A673 (cell line): ENCODE measurements at regions not wholly inside any gene's neighbourhood (a gene's known extent, or its start where the extent isn't known, plus 50 kb on each side); places are given as distances from the start of the nearest gene placed in this dataset.

ENCODE experiments used
- EZH2 ChIP-seq: fragments of 200-600 bp; sonication (generic); IDR thresholded peaks from 2 replicates; pipeline ENCODE4 v1.6.1; 2017; ENCODE audit warnings: borderline replicate concordance, low read depth, mild to moderate bottlenecking, mixed read lengths, antibody characterized with exemption, low read length; ENCODE audit not compliant: poor library complexity, severe bottlenecking
- TF ChIP-seq, protein P1 (sequence below): fragments of 300-800, 200-600 bp; sonication (generic); conservative IDR thresholded peaks from 2 replicates; pipeline ENCODE4 v1.5.1; 2017; ENCODE audit warnings: low read depth, mild to moderate bottlenecking, antibody characterized with exemption, low read length, moderate library complexity, mixed read lengths

DNA sequence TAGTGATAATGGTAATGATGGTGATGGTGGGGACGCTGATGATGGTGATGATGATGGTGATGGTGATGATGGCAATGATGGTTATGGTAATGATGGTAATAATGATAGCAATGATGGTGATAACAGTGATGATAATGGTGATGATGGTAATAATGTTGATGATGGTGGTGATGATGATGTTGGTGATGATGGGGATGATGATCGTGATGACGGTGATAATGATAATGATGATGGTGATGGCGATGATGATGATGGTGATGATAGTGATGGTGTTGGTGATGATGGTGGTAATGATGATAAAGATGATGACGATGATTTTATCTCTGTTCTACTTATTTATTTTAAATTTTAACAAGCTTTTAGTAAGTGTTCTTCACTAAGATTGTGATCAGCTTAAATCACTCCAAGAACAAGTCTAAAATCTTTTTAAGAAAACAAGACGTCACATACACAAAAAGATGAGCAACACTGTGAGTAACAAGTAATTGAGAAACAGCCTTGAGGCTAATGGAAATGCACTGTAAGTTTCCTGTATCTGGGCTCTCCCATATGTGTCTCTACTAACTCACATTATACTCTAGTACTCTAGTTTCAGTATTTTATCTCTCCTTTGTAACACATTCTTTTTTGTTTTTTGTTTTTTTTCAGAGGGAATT, 480.2 kb upstream of the PRKX start:
- TF ChIP-seq, protein P1, sequence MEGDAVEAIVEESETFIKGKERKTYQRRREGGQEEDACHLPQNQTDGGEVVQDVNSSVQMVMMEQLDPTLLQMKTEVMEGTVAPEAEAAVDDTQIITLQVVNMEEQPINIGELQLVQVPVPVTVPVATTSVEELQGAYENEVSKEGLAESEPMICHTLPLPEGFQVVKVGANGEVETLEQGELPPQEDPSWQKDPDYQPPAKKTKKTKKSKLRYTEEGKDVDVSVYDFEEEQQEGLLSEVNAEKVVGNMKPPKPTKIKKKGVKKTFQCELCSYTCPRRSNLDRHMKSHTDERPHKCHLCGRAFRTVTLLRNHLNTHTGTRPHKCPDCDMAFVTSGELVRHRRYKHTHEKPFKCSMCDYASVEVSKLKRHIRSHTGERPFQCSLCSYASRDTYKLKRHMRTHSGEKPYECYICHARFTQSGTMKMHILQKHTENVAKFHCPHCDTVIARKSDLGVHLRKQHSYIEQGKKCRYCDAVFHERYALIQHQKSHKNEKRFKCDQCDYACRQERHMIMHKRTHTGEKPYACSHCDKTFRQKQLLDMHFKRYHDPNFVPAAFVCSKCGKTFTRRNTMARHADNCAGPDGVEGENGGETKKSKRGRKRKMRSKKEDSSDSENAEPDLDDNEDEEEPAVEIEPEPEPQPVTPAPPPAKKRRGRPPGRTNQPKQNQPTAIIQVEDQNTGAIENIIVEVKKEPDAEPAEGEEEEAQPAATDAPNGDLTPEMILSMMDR: no peak
- TF ChIP-seq EZH2: no peak
